ENCODE measurements at regions not wholly inside any gene's neighbourhood (a gene's known extent, or its start where the extent isn't known, plus 50 kb on each side); places are given as distances from the start of the nearest gene placed in this dataset.
"Not testable (repeated sequence)": the region's sequence is repeated elsewhere in the genome, so short reads cannot be mapped to it uniquely, and the experiment has no call there.

- no peak for DNase-seq
- in situ Hi-C loops (cut with MboI; ENCODE audit: low pct_unique_long_range_greater_than_20kb, low sequenced_read_pairs) = no loop called here
Measured at GRCh38 chr17:14575471-14575953, 274.6 kb downstream of the HS3ST3B1 start.

GRCh38 chr17:14560325-14560724 lies 259.4 kb downstream of the HS3ST3B1 start:
- in situ Hi-C loops (cut with MboI; ENCODE audit: low pct_unique_long_range_greater_than_20kb, low sequenced_read_pairs); DNase-seq: not testable (repeated sequence)

GRCh38 chr17:14559264-14560119 lies 258.6 kb downstream of the HS3ST3B1 start:
- peak; percentile 94 for DNase-seq
- in situ Hi-C loops (cut with MboI; ENCODE audit: low pct_unique_long_range_greater_than_20kb, low sequenced_read_pairs) = no loop called here

GRCh38 chr17:14557480-14557879 lies 256.6 kb downstream of the HS3ST3B1 start:
- in situ Hi-C loops (cut with MboI; ENCODE audit: low pct_unique_long_range_greater_than_20kb, low sequenced_read_pairs) = no loop called here
- peak; percentile 90 for DNase-seq

- in situ Hi-C loops (cut with MboI; ENCODE audit: low pct_unique_long_range_greater_than_20kb, low sequenced_read_pairs) = no loop called here
- no peak for DNase-seq
Measured at GRCh38 chr17:14553847-14554246, 253.0 kb downstream of the HS3ST3B1 start.

GRCh38 chr17:14552306-14552705 lies 251.4 kb downstream of the HS3ST3B1 start:
- in situ Hi-C loops (cut with MboI; ENCODE audit: low pct_unique_long_range_greater_than_20kb, low sequenced_read_pairs) = no loop called here
- DNase-seq = no peak

- no peak for DNase-seq
- in situ Hi-C loops (cut with MboI; ENCODE audit: low pct_unique_long_range_greater_than_20kb, low sequenced_read_pairs) = no loop called here
Measured at GRCh38 chr17:14547556-14547955, 246.7 kb downstream of the HS3ST3B1 start.

GRCh38 chr17:14547016-14547415 lies 246.1 kb downstream of the HS3ST3B1 start:
- in situ Hi-C loops (cut with MboI; ENCODE audit: low pct_unique_long_range_greater_than_20kb, low sequenced_read_pairs) = no loop called here
- no peak for DNase-seq

- in situ Hi-C loops (cut with MboI; ENCODE audit: low pct_unique_long_range_greater_than_20kb, low sequenced_read_pairs) = no loop called here
- DNase-seq = peak; percentile 40
Measured at GRCh38 chr17:14545156-14545906, 244.4 kb downstream of the HS3ST3B1 start.

GRCh38 chr17:14541714-14542113 lies 240.8 kb downstream of the HS3ST3B1 start:
- in situ Hi-C loops (cut with MboI; ENCODE audit: low pct_unique_long_range_greater_than_20kb, low sequenced_read_pairs) = no loop called here
- DNase-seq = no peak

GRCh38 chr17:14539801-14540200 lies 238.9 kb downstream of the HS3ST3B1 start:
- in situ Hi-C loops (cut with MboI; ENCODE audit: low pct_unique_long_range_greater_than_20kb, low sequenced_read_pairs) = no loop called here
- DNase-seq = no peak

GRCh38 chr17:14532242-14532641 lies 231.4 kb downstream of the HS3ST3B1 start:
- DNase-seq; in situ Hi-C loops (cut with MboI; ENCODE audit: low pct_unique_long_range_greater_than_20kb, low sequenced_read_pairs): not testable (repeated sequence)

- in situ Hi-C loops (cut with MboI; ENCODE audit: low pct_unique_long_range_greater_than_20kb, low sequenced_read_pairs) = no loop called here
- DNase-seq = no peak
Measured at GRCh38 chr17:14525551-14526455, 224.9 kb downstream of the HS3ST3B1 start.

- no peak for DNase-seq
- in situ Hi-C loops (cut with MboI; ENCODE audit: low pct_unique_long_range_greater_than_20kb, low sequenced_read_pairs) = no loop called here
Measured at GRCh38 chr17:14522795-14523387, 222.0 kb downstream of the HS3ST3B1 start.

GRCh38 chr17:14518919-14519318 lies 218.0 kb downstream of the HS3ST3B1 start:
- DNase-seq; in situ Hi-C loops (cut with MboI; ENCODE audit: low pct_unique_long_range_greater_than_20kb, low sequenced_read_pairs): not testable (repeated sequence)

GRCh38 chr17:14514973-14515372 lies 214.1 kb downstream of the HS3ST3B1 start:
- in situ Hi-C loops (cut with MboI; ENCODE audit: low pct_unique_long_range_greater_than_20kb, low sequenced_read_pairs) = no loop called here
- no peak for DNase-seq

- no peak for DNase-seq
- in situ Hi-C loops (cut with MboI; ENCODE audit: low pct_unique_long_range_greater_than_20kb, low sequenced_read_pairs) = no loop called here
Measured at GRCh38 chr17:14513835-14514234, 213.0 kb downstream of the HS3ST3B1 start.

GRCh38 chr17:14510136-14510535 lies 209.3 kb downstream of the HS3ST3B1 start:
- in situ Hi-C loops (cut with MboI; ENCODE audit: low pct_unique_long_range_greater_than_20kb, low sequenced_read_pairs) = no loop called here
- no peak for DNase-seq

- in situ Hi-C loops (cut with MboI; ENCODE audit: low pct_unique_long_range_greater_than_20kb, low sequenced_read_pairs) = no loop called here
- no peak for DNase-seq
Measured at GRCh38 chr17:14508156-14508555, 207.3 kb downstream of the HS3ST3B1 start.

All from KBM-7 (cell line).